GM23338 (cell line): ENCODE measurements at regions not wholly inside any gene's neighbourhood (a gene's known extent, or its start where the extent isn't known, plus 50 kb on each side); places are given as distances from the start of the nearest gene placed in this dataset.

ENCODE experiments used
- ATAC-seq: fragments of 200-7000 bp; cut with Tn5 transposase; 3 replicates; pipeline ENCODE4 v1.9.1; 2020
- DNase-seq: peaks from one replicate; pipeline ENCODE4 v3.0.0-alpha.2; 2015; ENCODE audit warnings: low spot score
- H2AFZ ChIP-seq: fragments of 200-600 bp; sonication (generic); 2 replicates; pipeline ENCODE4 v1.8.0; 2016; ENCODE audit warnings: antibody characterized with exemption, mild to moderate bottlenecking, moderate library complexity
- H3F3A ChIP-seq: fragments of 200-600 bp; sonication (generic); replicated peaks from 2 replicates; pipeline ENCODE4 v1.8.0; 2017; ENCODE audit warnings: antibody characterized with exemption, mixed run types, low read depth
- H3K27ac ChIP-seq: fragments of 200-600 bp; sonication (generic); 2 replicates; pipeline ENCODE4 v1.6.1; 2016; ENCODE audit warnings: low read depth
- H3K27me3 ChIP-seq: fragments of 200-600 bp; sonication (generic); 2 replicates; pipeline ENCODE4 v1.8.0; 2016; ENCODE audit warnings: mild to moderate bottlenecking, mixed run types, moderate library complexity; ENCODE audit not compliant: insufficient read depth
- H3K36me3 ChIP-seq: fragments of 200-600 bp; sonication (generic); 2 replicates; pipeline ENCODE4 v1.8.0; 2016; ENCODE audit warnings: mild to moderate bottlenecking; ENCODE audit not compliant: insufficient read depth
- H3K4me1 ChIP-seq: fragments of 200-600 bp; sonication (generic); 2 replicates; pipeline ENCODE4 v1.8.0; 2016; ENCODE audit warnings: mild to moderate bottlenecking, moderate library complexity; ENCODE audit not compliant: insufficient read depth
- H3K4me2 ChIP-seq: fragments of 200-600 bp; sonication (generic); 2 replicates; pipeline ENCODE4 v1.7.1; 2017; ENCODE audit warnings: mixed run types
- H3K4me3 ChIP-seq: fragments of 200-600 bp; sonication (generic); 2 replicates; pipeline ENCODE4 v1.6.1; 2016; ENCODE audit warnings: mixed run types
- H3K79me2 ChIP-seq: fragments of 200-600 bp; sonication (generic); replicated peaks from 2 replicates; pipeline ENCODE4 v1.8.0; 2017; ENCODE audit warnings: mild to moderate bottlenecking; ENCODE audit not compliant: insufficient read depth
- H3K9me2 ChIP-seq: fragments of 200-600 bp; sonication (generic); 2 replicates; pipeline ENCODE4 v1.8.0; 2017; ENCODE audit not compliant: insufficient read depth
- H4K20me1 ChIP-seq: fragments of 200-600 bp; sonication (generic); replicated peaks from 2 replicates; pipeline ENCODE4 v1.8.0; 2017; ENCODE audit warnings: mild to moderate bottlenecking; ENCODE audit not compliant: insufficient read depth
- H3K27ac Mint-ChIP-seq: 2 replicates; pipeline ENCODE4 v1.8.0; 2020; ENCODE audit warnings: inconsistent platforms, mild to moderate bottlenecking, moderate library complexity, mixed read lengths
- H3K27me3 Mint-ChIP-seq: 3 replicates; pipeline ENCODE4 v1.8.0; 2022; ENCODE audit warnings: low read depth, mild to moderate bottlenecking, moderate library complexity, mixed read lengths, inconsistent platforms; ENCODE audit not compliant: insufficient read depth, poor library complexity
- H3K36me3 Mint-ChIP-seq: 3 replicates; pipeline ENCODE4 v1.8.0; 2021; ENCODE audit warnings: low read depth, mild to moderate bottlenecking, inconsistent platforms, moderate library complexity, mixed read lengths
- H3K4me1 Mint-ChIP-seq: 3 replicates; pipeline ENCODE4 v1.8.0; 2020; ENCODE audit warnings: mild to moderate bottlenecking, inconsistent platforms, mixed read lengths
- H3K4me3 Mint-ChIP-seq: 3 replicates; pipeline ENCODE4 v1.8.0; 2021; ENCODE audit warnings: moderate library complexity, mild to moderate bottlenecking, inconsistent platforms, mixed read lengths
- H3K9me3 Mint-ChIP-seq: 3 replicates; pipeline ENCODE4 v1.8.0; 2020; ENCODE audit warnings: moderate library complexity, mild to moderate bottlenecking, inconsistent platforms, mixed read lengths
- CREB1 ChIP-seq: fragments of 250-450 bp; sonication (Bioruptor Pico); IDR thresholded peaks from 2 replicates; pipeline ENCODE4 v1.5.0; 2020; ENCODE audit warnings: low read depth, mild to moderate bottlenecking, moderate library complexity
- CTCF ChIP-seq, 2 experiments: fragments of 200-600 bp in 1 of 2; sonication (generic) in 1 of 2; conservative IDR thresholded peaks; 2 replicates each; pipeline versions ENCODE4 v1.5.1 to v1.6.1; 2016 to 2017; ENCODE audit warnings: antibody characterized with exemption in 2 of 2, low read depth in 2 of 2, mild to moderate bottlenecking in 2 of 2, moderate library complexity in 1 of 2
- ETS1 ChIP-seq: IDR thresholded peaks from 2 replicates; pipeline ENCODE4 v1.6.1; 2016; ENCODE audit warnings: antibody characterized with exemption
- EZH2 ChIP-seq: fragments of 200-600 bp; sonication (generic); IDR thresholded peaks from one replicate; pipeline ENCODE4 v1.8.0; 2017; ENCODE audit warnings: antibody characterized with exemption, mild to moderate bottlenecking, low read depth; ENCODE audit not compliant: unreplicated experiment
- EZH2phosphoT487 ChIP-seq: fragments of 200-600 bp; sonication (generic); IDR thresholded peaks from one replicate; pipeline ENCODE4 v1.8.1; 2018; ENCODE audit warnings: antibody characterized with exemption; ENCODE audit not compliant: unreplicated experiment
- JUNB ChIP-seq: IDR thresholded peaks from one replicate; pipeline ENCODE4 v1.6.1; 2016; ENCODE audit warnings: antibody characterized with exemption; ENCODE audit not compliant: unreplicated experiment
- NANOG ChIP-seq: IDR thresholded peaks from 2 replicates; pipeline ENCODE4 v1.6.1; 2016; ENCODE audit warnings: antibody characterized with exemption, borderline replicate concordance
- POLR2AphosphoS5 ChIP-seq: IDR thresholded peaks from 2 replicates; pipeline ENCODE4 v1.6.1; 2016; ENCODE audit warnings: antibody characterized with exemption, low read depth
- REST ChIP-seq: IDR thresholded peaks from one replicate; pipeline ENCODE4 v1.6.1; 2018; ENCODE audit warnings: antibody characterized with exemption; ENCODE audit not compliant: unreplicated experiment
- STAT1 ChIP-seq: IDR thresholded peaks from one replicate; pipeline ENCODE4 v1.6.1; 2016; ENCODE audit warnings: antibody characterized with exemption; ENCODE audit not compliant: unreplicated experiment
- ZNF114 ChIP-seq: fragments of 250-450 bp; sonication (Bioruptor Pico); IDR thresholded peaks from 2 replicates; pipeline ENCODE4 v1.5.0; 2020; ENCODE audit warnings: mild to moderate bottlenecking, moderate library complexity
- ZNF331 ChIP-seq: fragments of 250-450 bp; sonication (Bioruptor Pico); IDR thresholded peaks from 2 replicates; pipeline ENCODE4 v1.5.0; 2020; ENCODE audit warnings: low read depth, mild to moderate bottlenecking, moderate library complexity
- ZNF462 ChIP-seq: fragments of 250-450 bp; sonication (Bioruptor Pico); IDR thresholded peaks from 2 replicates; pipeline ENCODE4 v1.5.0; 2020; ENCODE audit warnings: mild to moderate bottlenecking, moderate library complexity

GRCh38 chr10:83375274-83375673 is 764.0 kb upstream of the GHITM start:
- Histone ChIP-seq H3K36me3 (no peaks in the 10 kb centered on the region), H3K27me3 (no peaks in the 10 kb centered on the region), H3K4me1 (peaks cover 5% of the 10 kb centered on the region; the same call in 1 of the 2 replicates), H4K20me1 (no peaks in the 10 kb centered on the region), H3K79me2 (no peaks in the 10 kb centered on the region), H3K9me2 (no peaks in the 10 kb centered on the region), H3K4me3 (no peak overlapping the region), H3F3A (no peaks in the 10 kb centered on the region), H3K27ac (no peak overlapping the region), H2AFZ (no peak overlapping the region), H3K4me2 (no peak overlapping the region)
- no peak overlapping the region for H3K27ac Mint-ChIP-seq
- no peak for DNase-seq
- no peak for ATAC-seq
- H3K36me3 Mint-ChIP-seq = no peaks in the 10 kb centered on the region
- no peaks in the 10 kb centered on the region for H3K27me3 Mint-ChIP-seq
- H3K4me3 Mint-ChIP-seq = no peak overlapping the region
- H3K4me1 Mint-ChIP-seq = peaks cover 7% of the 10 kb centered on the region
- no peak for TF ChIP-seq NANOG
- TF ChIP-seq ZNF331 (CRISPR knock-in tag) = no peak
- no peak for TF ChIP-seq POLR2AphosphoS5
- TF ChIP-seq ZNF462 (CRISPR knock-in tag) = no peak
- no peak for TF ChIP-seq STAT1
- no peak for TF ChIP-seq ETS1
- TF ChIP-seq CREB1 (CRISPR knock-in tag) = no peak
- no peak for TF ChIP-seq CTCF (conservative IDR thresholded peaks at IDR 0.05; ENCODE audit: low read depth in 2 of 2)
- no peak for TF ChIP-seq REST
- TF ChIP-seq ZNF114 (CRISPR knock-in tag) = no peak
- no peak for TF ChIP-seq JUNB
- no peak for TF ChIP-seq EZH2phosphoT487
- no peak for TF ChIP-seq EZH2
- no peaks in the 10 kb centered on the region for H3K9me3 Mint-ChIP-seq
